T47D (cell line): ENCODE measurements at regions not wholly inside any gene's neighbourhood (a gene's known extent, or its start where the extent isn't known, plus 50 kb on each side); places are given as distances from the start of the nearest gene placed in this dataset.

Source experiments
- DNase-seq, 2 experiments: peaks; one replicate each; pipeline versions ENCODE4 v3.0.0 to v3.0.0-alpha.2; 2011 to 2012; ENCODE audit warnings: low read depth in 1 of 2, low spot score in 1 of 2
- JUND ChIP-seq: IDR thresholded peaks from 2 replicates; pipeline ENCODE4 v1.6.1; 2012; ENCODE audit warnings: low read depth
- in situ Hi-C: cut with HindIII; loops from 2 replicates; pipeline ENCODE4 v1.10.0; 2016; ENCODE audit warnings: low sequenced_read_pairs, low pct_unique_long_range_greater_than_20kb

GRCh38 chrX:149267878-149268813, 237.0 kb downstream of the IDS start:
- in situ Hi-C loops: no loop called here

DNA sequence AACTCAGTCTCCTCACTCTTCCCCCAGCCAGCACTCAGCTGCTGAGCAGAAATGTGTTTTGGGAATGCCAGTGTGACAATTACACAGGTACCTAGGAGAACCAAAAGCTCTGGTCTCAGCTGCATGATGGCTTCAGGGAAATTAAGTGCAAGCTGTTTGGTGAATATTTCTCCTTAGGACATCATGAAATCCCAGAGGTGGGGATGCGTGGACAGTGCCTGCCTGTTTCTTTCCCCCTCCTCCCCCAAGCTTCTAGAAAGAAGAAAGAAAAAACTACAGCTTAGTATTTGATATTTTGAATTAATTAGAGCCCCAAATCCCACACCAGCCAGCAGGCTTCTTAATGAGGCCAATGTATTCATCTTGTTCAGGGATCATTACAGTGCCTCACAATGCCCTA, 243.0 kb downstream of the IDS start:
- in situ Hi-C loops: no loop called here
- no peak for TF ChIP-seq JUND
- DNase-seq: no peak

More at GRCh38 chrX:149267878-149268813, 237.0 kb downstream of the IDS start:
- DNase-seq: no peak
- TF ChIP-seq JUND: no peak

GRCh38 chrX:149259241-149259640, 245.9 kb downstream of the IDS start:
- in situ Hi-C loops: no loop called here
- no peak for DNase-seq
- no peak for TF ChIP-seq JUND

DNA sequence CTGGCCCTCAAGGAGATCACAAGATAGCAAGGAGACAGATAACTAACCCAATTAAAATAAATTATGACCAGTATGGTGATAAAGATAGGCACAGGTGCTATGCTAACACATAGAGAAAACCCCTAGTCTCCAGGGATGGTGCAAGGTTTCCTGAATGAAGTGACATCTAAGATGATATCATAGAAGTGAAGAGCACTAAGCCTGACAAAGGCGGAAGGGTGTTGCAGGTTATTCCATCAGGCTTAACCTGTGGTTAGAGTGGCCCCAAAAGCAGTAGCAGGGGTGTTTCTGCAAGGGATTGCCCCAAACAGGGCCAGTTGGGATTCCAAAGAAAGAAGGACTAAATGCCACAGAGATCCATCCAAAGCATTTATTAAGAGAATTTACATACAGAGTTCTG, 249.2 kb downstream of the IDS start:
- in situ Hi-C loops: no loop called here
- no peak for TF ChIP-seq JUND
- DNase-seq: no peak

DNA sequence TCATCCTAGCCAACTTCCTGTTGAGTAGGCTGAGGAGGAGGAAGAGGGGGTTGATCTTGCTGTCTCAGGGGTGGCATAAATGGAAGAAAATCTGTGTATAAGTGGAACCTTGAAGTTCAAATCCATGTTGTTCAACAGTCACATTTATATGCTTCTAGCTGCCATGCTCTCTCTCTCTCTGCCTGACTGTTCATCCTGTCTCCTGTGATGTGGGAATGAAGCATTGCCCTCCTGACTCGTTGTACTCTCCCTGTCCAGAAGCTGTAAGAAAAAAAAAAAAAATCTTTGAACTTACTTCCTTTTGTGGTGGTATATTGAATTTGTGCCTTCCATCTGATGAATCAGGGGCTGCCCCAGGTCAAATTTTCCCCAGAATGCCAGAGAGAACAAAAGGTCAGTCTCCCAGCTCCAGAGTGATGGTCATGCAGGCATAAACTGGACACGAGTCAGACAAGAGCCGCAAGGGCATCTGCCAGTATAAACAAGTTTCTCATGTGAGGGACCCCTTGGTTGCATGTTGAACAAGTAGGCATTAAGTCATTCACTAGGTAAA, 257.0 kb downstream of the IDS start:
- TF ChIP-seq JUND: no peak
- DNase-seq: no peak
- in situ Hi-C loops: no loop called here

- in situ Hi-C loops: no loop called here
- no peak for TF ChIP-seq JUND
- DNase-seq: no peak
These were observed 274.4 kb downstream of the IDS start for GRCh38 chrX:149230689-149231088.

DNA sequence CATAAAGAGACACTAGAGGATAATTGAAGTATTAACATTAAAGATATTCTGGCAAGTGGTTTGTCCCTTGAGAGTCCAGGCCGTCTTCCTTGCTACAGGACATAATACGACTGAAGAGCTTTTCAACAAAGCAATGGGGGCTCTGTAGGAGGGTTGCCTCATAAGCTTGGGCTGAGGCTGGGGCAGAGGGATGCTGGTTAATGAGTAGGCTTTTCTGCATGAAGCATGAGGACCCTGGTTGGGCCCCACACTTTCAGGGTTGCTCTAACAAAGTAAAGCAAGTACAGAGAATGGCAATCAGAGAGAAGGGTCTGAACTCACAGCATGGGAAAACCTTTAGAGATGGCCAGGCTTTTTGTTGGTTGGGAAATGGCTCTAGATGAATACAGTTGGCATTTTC, 281.3 kb downstream of the IDS start:
- TF ChIP-seq JUND: no peak
- no peak for DNase-seq
- in situ Hi-C loops: no loop called here

GRCh38 chrX:149222040-149222439, 283.1 kb downstream of the IDS start:
- TF ChIP-seq JUND: no peak
- in situ Hi-C loops: no loop called here
- no peak for DNase-seq

- TF ChIP-seq JUND: no peak
- no peak for DNase-seq
- in situ Hi-C loops: no loop called here
These were observed 283.9 kb downstream of the IDS start for GRCh38 chrX:149221230-149221629.

DNA sequence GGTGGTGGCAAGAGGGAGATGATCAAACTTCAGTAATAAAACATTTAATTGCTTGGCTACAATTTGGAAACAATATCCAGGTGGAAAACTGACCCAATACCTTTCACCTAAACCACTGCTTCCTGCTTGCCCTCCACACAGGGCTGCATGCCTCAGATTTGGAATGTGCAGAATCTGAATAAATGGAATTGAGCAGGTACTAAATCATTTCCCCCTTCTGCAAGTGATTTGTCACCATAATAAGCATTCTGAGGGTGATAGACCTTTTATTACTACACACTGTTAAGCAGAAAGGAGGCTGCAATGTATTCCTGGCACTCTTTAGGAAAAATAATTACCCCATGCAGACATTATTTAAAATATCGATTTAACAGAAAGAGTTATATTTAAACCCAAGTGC, 291.8 kb downstream of the IDS start:
- in situ Hi-C loops: no loop called here
- no peak for TF ChIP-seq JUND
- DNase-seq: no peak

- no peak for TF ChIP-seq JUND
- no peak for DNase-seq
- in situ Hi-C loops: no loop called here
These were observed 296.8 kb downstream of the IDS start for GRCh38 chrX:149208307-149208706.

DNA sequence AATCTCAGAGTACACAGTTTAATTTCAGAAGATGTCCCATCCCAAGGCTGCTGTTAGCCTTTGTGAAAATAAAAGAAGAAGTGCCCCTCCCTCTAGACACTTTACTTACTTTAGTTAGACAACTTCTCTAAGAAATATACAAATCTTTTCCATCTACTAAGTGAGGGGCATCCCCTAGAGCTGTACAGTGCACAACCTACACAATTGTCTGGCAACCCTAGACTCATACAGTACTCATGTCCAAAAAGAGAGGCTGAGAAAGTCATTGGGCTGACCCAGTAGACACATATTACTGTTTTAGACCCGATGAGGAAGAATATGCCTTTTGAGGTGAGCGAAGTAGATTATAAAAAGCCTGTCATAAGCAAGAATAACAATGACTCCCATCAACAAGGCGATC, 297.6 kb downstream of the IDS start:
- in situ Hi-C loops: no loop called here
- DNase-seq: no peak
- TF ChIP-seq JUND: no peak

DNA sequence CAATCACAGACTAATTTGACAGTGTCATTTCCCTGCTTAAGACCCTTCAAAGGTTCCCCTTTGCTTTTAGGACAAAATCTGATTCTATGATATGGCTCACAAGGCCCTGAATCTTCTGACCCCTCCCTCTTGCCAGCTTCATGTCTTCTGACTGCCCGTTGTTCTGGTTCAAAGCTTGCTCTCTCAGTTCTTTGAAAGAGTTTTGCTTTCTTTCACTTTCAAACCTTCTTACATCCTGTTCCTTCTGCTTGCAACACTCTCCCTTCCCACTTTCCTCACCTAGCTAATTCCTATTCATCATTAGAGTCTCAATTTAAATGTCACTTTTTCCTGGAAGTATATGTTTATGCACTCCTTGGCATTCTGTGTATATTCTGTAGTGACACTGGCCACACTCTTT, 299.2 kb downstream of the IDS start:
- no peak for TF ChIP-seq JUND
- DNase-seq: no peak
- in situ Hi-C loops: no loop called here
